ENCODE measurements at regions not wholly inside any gene's neighbourhood (a gene's known extent, or its start where the extent isn't known, plus 50 kb on each side); places are given as distances from the start of the nearest gene placed in this dataset.

DNA sequence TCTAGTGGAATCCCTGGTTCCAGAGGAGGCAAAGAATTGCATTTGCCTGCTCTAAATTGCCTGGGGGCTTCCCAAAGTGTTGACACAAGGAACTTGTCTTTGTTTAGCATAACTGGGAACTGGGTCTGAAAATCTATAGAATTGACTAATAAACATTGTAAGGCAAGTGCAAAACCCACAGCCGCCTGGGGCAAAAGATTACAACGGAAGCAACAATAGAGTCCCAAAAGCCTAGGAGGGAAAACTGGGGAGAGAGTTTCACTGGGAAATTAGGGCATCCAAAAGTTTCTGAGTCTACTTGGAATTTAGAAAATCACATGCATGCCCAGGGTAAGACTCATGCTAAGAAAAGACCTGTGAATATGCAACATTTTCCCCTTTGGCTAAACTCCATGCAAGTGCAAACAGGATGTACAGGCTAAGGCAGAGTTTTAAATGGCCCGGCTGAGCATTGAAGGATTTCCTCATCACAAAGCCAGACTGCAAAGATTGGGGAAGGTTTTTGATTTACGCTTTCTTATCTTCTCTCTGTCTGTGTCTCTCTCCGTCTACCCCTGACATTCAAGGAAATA, 725.3 kb upstream of the NCAM2 start:
- TF ChIP-seq, protein P1, sequence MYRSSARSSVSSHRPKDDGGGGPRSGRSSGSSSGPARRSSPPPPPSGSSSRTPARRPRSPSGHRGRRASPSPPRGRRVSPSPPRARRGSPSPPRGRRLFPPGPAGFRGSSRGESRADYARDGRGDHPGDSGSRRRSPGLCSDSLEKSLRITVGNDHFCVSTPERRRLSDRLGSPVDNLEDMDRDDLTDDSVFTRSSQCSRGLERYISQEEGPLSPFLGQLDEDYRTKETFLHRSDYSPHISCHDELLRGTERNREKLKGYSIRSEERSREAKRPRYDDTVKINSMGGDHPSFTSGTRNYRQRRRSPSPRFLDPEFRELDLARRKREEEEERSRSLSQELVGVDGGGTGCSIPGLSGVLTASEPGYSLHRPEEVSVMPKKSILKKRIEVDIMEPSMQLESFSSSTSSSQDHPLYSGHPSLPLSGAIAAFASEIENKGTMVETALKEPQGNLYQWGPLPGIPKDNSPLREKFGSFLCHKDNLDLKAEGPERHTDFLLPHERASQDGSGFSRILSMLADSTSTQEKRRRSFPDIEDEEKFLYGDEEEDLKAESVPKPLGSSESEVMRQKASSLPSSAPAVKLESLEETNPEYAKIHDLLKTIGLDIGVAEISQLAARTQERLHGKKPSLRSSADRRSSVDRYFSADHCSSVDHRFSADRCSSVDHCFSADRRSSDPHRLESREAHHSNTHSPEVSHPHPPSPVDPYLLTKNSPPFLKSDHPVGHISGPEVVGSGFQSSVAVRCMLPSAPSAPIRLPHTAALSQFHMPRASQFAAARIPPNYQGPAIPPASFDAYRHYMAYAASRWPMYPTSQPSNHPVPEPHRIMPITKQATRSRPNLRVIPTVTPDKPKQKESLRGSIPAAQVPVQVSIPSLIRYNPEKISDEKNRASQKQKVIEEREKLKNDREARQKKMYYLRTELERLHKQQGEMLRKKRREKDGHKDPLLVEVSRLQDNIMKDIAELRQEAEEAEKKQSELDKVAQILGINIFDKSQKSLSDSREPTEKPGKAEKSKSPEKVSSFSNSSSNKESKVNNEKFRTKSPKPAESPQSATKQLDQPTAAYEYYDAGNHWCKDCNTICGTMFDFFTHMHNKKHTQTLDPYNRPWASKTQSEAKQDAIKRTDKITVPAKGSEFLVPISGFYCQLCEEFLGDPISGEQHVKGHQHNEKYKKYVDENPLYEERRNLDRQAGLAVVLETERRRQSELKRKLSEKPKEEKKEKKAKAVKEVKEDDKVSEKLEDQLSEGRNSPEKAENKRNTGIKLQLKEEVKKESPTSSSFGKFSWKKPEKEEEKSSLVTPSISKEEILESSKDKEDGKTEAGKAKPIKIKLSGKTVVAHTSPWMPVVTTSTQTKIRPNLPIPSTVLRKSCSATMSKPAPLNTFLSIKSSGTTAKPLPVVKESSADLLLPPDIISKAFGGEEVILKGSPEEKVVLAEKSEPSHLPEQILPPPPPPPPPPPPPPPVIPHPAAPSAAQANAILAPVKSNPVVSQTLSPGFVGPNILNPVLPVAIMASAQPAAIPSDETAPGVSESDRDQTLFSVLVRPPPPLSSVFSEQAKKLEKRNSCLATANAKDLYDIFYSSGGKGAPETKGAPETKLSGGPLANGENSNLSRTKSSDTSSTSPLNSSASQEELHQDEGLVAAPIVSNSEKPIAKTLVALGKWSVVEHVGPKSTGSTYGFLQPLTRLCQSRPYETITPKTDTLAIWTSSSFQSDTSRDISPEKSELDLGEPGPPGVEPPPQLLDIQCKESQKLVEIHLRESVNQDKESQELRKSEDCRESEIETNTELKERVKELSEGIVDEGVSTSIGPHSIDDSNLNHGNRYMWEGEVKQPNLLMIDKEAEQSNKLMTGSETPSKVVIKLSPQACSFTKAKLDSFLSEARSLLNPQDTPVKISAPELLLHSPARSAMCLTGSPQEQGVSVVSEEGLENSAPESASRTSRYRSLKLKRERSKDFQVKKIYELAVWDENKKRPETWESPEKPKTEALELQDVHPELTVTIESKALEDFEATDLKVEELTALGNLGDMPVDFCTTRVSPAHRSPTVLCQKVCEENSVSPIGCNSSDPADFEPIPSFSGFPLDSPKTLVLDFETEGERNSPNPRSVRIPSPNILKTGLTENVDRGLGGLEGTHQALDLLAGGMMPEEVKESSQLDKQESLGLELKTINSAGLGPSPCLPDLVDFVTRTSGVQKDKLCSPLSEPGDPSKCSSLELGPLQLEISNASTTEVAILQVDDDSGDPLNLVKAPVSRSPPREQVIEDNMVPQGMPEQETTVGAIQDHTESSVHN (IDR thresholded peaks at IDR 0.05; ENCODE audit: borderline replicate concordance in 1 of 2, low read depth in 1 of 2) = no peak
- TF ChIP-seq, protein P2, sequence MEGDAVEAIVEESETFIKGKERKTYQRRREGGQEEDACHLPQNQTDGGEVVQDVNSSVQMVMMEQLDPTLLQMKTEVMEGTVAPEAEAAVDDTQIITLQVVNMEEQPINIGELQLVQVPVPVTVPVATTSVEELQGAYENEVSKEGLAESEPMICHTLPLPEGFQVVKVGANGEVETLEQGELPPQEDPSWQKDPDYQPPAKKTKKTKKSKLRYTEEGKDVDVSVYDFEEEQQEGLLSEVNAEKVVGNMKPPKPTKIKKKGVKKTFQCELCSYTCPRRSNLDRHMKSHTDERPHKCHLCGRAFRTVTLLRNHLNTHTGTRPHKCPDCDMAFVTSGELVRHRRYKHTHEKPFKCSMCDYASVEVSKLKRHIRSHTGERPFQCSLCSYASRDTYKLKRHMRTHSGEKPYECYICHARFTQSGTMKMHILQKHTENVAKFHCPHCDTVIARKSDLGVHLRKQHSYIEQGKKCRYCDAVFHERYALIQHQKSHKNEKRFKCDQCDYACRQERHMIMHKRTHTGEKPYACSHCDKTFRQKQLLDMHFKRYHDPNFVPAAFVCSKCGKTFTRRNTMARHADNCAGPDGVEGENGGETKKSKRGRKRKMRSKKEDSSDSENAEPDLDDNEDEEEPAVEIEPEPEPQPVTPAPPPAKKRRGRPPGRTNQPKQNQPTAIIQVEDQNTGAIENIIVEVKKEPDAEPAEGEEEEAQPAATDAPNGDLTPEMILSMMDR (IDR thresholded peaks at IDR 0.05 in 2 of 3, conservative IDR thresholded peaks at IDR 0.05 in 1 of 3; ENCODE audit: insufficient read depth in 2 of 3, low read depth in 1 of 3, low read length in 3 of 3) = no peak
- TF ChIP-seq ZZZ3 (IDR thresholded peaks at IDR 0.05) (no peak), ZC3H11A (IDR thresholded peaks at IDR 0.05; ENCODE audit: low read depth, low read length) (no peak), ZC3H4 (CRISPR knock-in tag; IDR thresholded peaks at IDR 0.05; ENCODE audit: borderline replicate concordance) (no peak), TAF1 (IDR thresholded peaks at IDR 0.05; ENCODE audit: control insufficient read depth, extremely low read depth, insufficient read depth, low read length, severe bottlenecking) (no peak), XRCC5 (IDR thresholded peaks at IDR 0.05; ENCODE audit: low read depth, low read length) (no peak)
- TF ChIP-seq, protein P3, sequence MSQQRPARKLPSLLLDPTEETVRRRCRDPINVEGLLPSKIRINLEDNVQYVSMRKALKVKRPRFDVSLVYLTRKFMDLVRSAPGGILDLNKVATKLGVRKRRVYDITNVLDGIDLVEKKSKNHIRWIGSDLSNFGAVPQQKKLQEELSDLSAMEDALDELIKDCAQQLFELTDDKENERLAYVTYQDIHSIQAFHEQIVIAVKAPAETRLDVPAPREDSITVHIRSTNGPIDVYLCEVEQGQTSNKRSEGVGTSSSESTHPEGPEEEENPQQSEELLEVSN (IDR thresholded peaks at IDR 0.05; ENCODE audit: borderline replicate concordance in 1 of 2, extremely low read depth in 1 of 2, insufficient read depth in 1 of 2, insufficient read length in 1 of 2, low read depth in 1 of 2, low read length in 1 of 2, poor library complexity in 1 of 2, severe bottlenecking in 1 of 2) = no peak
- TF ChIP-seq, protein P4, sequence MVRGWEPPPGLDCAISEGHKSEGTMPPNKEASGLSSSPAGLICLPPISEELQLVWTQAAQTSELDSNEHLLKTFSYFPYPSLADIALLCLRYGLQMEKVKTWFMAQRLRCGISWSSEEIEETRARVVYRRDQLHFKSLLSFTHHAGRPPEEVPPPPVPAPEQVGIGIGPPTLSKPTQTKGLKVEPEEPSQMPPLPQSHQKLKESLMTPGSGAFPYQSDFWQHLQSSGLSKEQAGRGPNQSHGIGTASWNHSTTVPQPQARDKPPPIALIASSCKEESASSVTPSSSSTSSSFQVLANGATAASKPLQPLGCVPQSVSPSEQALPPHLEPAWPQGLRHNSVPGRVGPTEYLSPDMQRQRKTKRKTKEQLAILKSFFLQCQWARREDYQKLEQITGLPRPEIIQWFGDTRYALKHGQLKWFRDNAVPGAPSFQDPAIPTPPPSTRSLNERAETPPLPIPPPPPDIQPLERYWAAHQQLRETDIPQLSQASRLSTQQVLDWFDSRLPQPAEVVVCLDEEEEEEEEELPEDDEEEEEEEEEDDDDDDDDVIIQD (CRISPR knock-in tag; IDR thresholded peaks at IDR 0.05) = no peak
- TF ChIP-seq, protein P5, sequence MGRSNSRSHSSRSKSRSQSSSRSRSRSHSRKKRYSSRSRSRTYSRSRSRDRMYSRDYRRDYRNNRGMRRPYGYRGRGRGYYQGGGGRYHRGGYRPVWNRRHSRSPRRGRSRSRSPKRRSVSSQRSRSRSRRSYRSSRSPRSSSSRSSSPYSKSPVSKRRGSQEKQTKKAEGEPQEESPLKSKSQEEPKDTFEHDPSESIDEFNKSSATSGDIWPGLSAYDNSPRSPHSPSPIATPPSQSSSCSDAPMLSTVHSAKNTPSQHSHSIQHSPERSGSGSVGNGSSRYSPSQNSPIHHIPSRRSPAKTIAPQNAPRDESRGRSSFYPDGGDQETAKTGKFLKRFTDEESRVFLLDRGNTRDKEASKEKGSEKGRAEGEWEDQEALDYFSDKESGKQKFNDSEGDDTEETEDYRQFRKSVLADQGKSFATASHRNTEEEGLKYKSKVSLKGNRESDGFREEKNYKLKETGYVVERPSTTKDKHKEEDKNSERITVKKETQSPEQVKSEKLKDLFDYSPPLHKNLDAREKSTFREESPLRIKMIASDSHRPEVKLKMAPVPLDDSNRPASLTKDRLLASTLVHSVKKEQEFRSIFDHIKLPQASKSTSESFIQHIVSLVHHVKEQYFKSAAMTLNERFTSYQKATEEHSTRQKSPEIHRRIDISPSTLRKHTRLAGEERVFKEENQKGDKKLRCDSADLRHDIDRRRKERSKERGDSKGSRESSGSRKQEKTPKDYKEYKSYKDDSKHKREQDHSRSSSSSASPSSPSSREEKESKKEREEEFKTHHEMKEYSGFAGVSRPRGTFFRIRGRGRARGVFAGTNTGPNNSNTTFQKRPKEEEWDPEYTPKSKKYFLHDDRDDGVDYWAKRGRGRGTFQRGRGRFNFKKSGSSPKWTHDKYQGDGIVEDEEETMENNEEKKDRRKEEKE (IDR thresholded peaks at IDR 0.05; ENCODE audit: borderline replicate concordance in 1 of 2, control insufficient read depth in 1 of 2, low read depth in 2 of 2, low read length in 1 of 2) = no peak
- TF ChIP-seq, protein P6, sequence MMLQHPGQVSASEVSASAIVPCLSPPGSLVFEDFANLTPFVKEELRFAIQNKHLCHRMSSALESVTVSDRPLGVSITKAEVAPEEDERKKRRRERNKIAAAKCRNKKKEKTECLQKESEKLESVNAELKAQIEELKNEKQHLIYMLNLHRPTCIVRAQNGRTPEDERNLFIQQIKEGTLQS (IDR thresholded peaks at IDR 0.05) = no peak
- TF ChIP-seq, protein P6 (CRISPR knock-in tag; conservative IDR thresholded peaks at IDR 0.05) = no peak

Measured in K562 (cell line).